ENCODE measurements at regions not wholly inside any gene's neighbourhood (a gene's known extent, or its start where the extent isn't known, plus 50 kb on each side); places are given as distances from the start of the nearest gene placed in this dataset.

- Histone ChIP-seq H4K91ac (replicated peaks; ENCODE audit: insufficient read length, low read length) (no peak overlapping the region), H3K9me3 (ENCODE audit: insufficient read depth in 2 of 2, low read depth in 1 of 2, low read length in 1 of 2) (no peaks in the 10 kb centered on the region), H2BK20ac (ENCODE audit: low read length) (no peak overlapping the region), H3K4ac (replicated peaks; ENCODE audit: insufficient read length, low read depth, low read length) (no peak overlapping the region), H2BK120ac (replicated peaks; ENCODE audit: low read depth, low read length) (no peak overlapping the region), H3K4me3 (ENCODE audit: extremely low read depth in 1 of 4, insufficient read depth in 2 of 4, low read depth in 3 of 4, low read length in 4 of 4) (no peak overlapping the region), H3K36me3 (ENCODE audit: control insufficient read depth in 2 of 4, insufficient read depth in 4 of 4, low read length in 3 of 4) (no peaks in the 10 kb centered on the region), H3K18ac (ENCODE audit: extremely low read depth, low read length) (no peak overlapping the region), H3K14ac (ENCODE audit: insufficient read length) (no peak overlapping the region), H3K56ac (replicated peaks; ENCODE audit: insufficient read length, low read depth, low read length) (no peak overlapping the region), H3K4me2 (ENCODE audit: insufficient read depth in 1 of 2, low read depth in 2 of 2, low read length in 2 of 2) (no peak overlapping the region), H3K4me1 (replicated peaks in 1 of 4; ENCODE audit: control insufficient read depth in 3 of 4, insufficient read depth in 4 of 4, low read length in 3 of 4) (no peaks in the 10 kb centered on the region), H3K27me3 (replicated peaks in 1 of 4; ENCODE audit: control insufficient read depth in 3 of 4, extremely low read depth in 1 of 4, insufficient read depth in 3 of 4, low read length in 3 of 4) (no peaks in the 10 kb centered on the region), H2BK15ac (ENCODE audit: low read length) (no peak overlapping the region), H2AFZ (ENCODE audit: low read length) (no peak overlapping the region), H2AK5ac (ENCODE audit: low read depth, low read length) (no peak overlapping the region), H2BK5ac (ENCODE audit: low read depth, low read length) (no peak overlapping the region), H4K20me1 (replicated peaks in 1 of 2; ENCODE audit: control insufficient read depth in 1 of 2, insufficient read depth in 2 of 2, low read length in 2 of 2) (no peaks in the 10 kb centered on the region), H4K5ac (ENCODE audit: insufficient read length, low read depth, low read length) (no peak overlapping the region), H3K23ac (ENCODE audit: insufficient read length) (no peak overlapping the region), H3K79me1 (ENCODE audit: low read depth, low read length) (no peaks in the 10 kb centered on the region), H3K9ac (replicated peaks in 1 of 4; ENCODE audit: extremely low read depth in 1 of 4, low read depth in 3 of 4, low read length in 3 of 4) (no peak overlapping the region), H4K8ac (ENCODE audit: extremely low read depth, insufficient read depth, low read length) (no peak overlapping the region), H3K79me2 (ENCODE audit: control insufficient read depth in 1 of 2, insufficient read depth in 2 of 2, low read length in 2 of 2) (no peaks in the 10 kb centered on the region), H3K23me2 (ENCODE audit: low read depth, low read length) (no peaks in the 10 kb centered on the region), H2BK12ac (ENCODE audit: low read depth, low read length) (no peak overlapping the region), H3K27ac (ENCODE audit: low read depth, low read length) (no peak overlapping the region)
- TF ChIP-seq GTF2F1 (IDR thresholded peaks at IDR 0.05; ENCODE audit: borderline replicate concordance, low read depth, low read length) (no peak), MAX (IDR thresholded peaks at IDR 0.05) (no peak), CHD1 (IDR thresholded peaks at IDR 0.05; ENCODE audit: low read depth, low read length) (no peak)
- DNase-seq (ENCODE audit: low read depth in 1 of 2, low spot score in 2 of 2) (no peak), FAIRE-seq (no peak)
- WGBS, 2 experiments (ENCODE audit: extremely low coverage in 1 of 2, insufficient coverage in 1 of 2, insufficient read length in 1 of 2, insufficient replicate concordance in 2 of 2, low coverage in 1 of 2, low lambda C conversion rate in 2 of 2, missing lambda C conversion rate in 1 of 2), result 88% methylated on average over 2 of the region's 2 CpGs; no CpG with 5 or more reads in 1 of the 2 experiments
- POLR2A ChIA-PET (ENCODE audit: partially characterized antibody), result no interaction called here
- CTCF ChIA-PET (ENCODE audit: partially characterized antibody), result interaction anchor here (0.6 to 2.7 kb wide), 4 partner anchors 20 to 112 kb away, joined by 3 to 11 read pairs (median 6); no protein-coding TSS in a partner anchor
Observed at GRCh38 chr3:124447845-124448244, 282.4 kb upstream of the UMPS start.
